GM12864 (cell line): ENCODE measurements at regions not wholly inside any gene's neighbourhood (a gene's known extent, or its start where the extent isn't known, plus 50 kb on each side); places are given as distances from the start of the nearest gene placed in this dataset.

ENCODE experiments used
- DNase-seq: peaks from one replicate; pipeline ENCODE4 v3.0.0-alpha.2; 2011; ENCODE audit warnings: low read depth
- H3K4me3 ChIP-seq: 2 replicates; pipeline ENCODE4 v1.5.1; 2011; ENCODE audit warnings: mild to moderate bottlenecking, low read depth, low read length, control low read depth
- TF ChIP-seq, protein P1 (sequence below): IDR thresholded peaks from 2 replicates; pipeline ENCODE4 v1.5.1; 2011; ENCODE audit warnings: low read depth, mild to moderate bottlenecking, moderate library complexity, low read length, control low read depth, inconsistent platforms; ENCODE audit errors: missing control alignments

DNA sequence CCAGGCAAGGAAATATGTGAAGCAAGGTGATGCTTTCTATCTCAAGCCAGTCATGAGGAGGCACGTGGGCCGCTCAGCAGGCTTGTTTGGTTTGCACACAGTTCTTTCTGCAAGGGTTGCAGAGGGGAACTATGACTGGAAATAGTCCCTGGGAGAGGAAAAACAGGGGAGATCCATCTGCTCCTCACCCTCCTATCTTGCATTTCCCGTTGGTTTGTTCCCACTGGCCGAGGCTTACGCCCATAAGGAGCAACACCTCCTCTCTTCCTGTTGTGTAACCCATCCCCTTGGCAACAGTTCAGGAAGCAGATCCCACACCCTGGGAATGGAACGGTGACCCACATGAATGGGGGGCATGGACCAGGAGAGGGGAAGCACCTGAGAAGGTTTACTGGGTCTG, 72.1 kb upstream of the MAGI1 start:
- no peak overlapping the region for H3K4me3 ChIP-seq
- TF ChIP-seq, protein P1, sequence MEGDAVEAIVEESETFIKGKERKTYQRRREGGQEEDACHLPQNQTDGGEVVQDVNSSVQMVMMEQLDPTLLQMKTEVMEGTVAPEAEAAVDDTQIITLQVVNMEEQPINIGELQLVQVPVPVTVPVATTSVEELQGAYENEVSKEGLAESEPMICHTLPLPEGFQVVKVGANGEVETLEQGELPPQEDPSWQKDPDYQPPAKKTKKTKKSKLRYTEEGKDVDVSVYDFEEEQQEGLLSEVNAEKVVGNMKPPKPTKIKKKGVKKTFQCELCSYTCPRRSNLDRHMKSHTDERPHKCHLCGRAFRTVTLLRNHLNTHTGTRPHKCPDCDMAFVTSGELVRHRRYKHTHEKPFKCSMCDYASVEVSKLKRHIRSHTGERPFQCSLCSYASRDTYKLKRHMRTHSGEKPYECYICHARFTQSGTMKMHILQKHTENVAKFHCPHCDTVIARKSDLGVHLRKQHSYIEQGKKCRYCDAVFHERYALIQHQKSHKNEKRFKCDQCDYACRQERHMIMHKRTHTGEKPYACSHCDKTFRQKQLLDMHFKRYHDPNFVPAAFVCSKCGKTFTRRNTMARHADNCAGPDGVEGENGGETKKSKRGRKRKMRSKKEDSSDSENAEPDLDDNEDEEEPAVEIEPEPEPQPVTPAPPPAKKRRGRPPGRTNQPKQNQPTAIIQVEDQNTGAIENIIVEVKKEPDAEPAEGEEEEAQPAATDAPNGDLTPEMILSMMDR, result no peak
- no peak for DNase-seq

GRCh38 chr3:66107855-66108254, 69.1 kb upstream of the MAGI1 start:
- no peak overlapping the region for H3K4me3 ChIP-seq
- no peak for DNase-seq
- TF ChIP-seq, protein P1, result no peak

- TF ChIP-seq, protein P1, result no peak
- DNase-seq, result no peak
- no peak overlapping the region for H3K4me3 ChIP-seq
Observed at GRCh38 chr3:66106788-66107187, 68.1 kb upstream of the MAGI1 start.

DNA sequence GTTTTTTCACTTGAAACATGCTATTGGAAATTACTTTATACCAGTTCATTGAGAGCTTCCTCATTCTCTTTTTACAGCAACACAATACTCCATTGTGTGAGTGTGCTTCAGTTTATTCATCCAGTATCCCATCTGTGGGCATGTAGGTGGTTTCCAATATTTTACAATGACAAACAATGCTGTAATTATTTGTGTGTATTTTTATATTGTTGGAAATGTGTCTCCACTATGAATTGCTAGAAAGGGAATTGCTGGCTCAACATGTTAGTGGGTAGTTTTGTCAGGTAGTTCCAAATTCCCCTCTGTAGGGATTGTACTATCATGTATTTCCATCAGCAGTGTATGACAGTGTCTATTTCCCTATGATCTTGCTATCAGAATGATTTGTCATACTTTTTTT, 65.8 kb upstream of the MAGI1 start:
- TF ChIP-seq, protein P1, result no peak
- no peak for DNase-seq
- H3K4me3 ChIP-seq, result no peak overlapping the region

DNA sequence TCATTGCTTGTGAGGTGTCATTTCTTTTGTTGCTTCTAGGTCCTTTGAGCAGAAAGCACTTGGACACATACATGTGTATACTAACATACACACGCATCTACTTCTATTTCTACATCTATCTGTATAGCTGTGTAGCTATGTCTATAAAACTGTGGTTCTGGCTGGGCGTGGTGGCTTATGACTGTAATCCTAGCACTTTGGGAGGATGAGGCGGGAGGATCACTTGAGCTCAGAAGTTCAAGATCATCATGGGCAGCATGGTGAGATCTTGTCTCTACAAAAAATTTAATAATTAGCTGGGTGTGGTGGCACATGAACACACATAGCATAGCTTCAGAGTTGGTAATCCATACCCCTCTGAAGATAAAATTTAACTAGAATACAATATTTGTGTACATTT, 65.0 kb upstream of the MAGI1 start:
- H3K4me3 ChIP-seq, result no peak overlapping the region
- TF ChIP-seq, protein P1, result no peak
- no peak for DNase-seq

DNA sequence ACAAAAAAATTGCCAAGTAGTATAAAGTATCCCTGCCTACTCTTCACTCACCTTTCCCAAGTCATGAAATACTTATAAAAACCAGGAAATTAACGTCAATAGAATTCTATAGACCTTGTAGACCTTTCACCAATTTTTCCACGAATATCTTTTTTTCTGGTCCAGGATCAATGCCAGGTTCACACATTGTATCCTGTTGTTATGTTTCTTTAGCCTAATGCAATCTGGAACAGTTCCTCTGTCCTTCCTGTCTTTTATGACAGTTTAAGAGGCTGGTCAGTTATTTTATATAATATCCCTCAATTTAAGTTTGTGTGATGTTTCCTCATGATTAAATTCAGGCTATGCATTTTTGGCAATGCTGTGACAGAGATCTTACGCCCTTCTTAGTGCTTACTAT, 63.2 kb upstream of the MAGI1 start:
- TF ChIP-seq, protein P1, result no peak
- H3K4me3 ChIP-seq, result no peak overlapping the region

GRCh38 chr3:66099541-66100065, 60.9 kb upstream of the MAGI1 start:
- DNase-seq, result no peak
- H3K4me3 ChIP-seq, result no peak overlapping the region
- TF ChIP-seq, protein P1, result no peak

More for the DNA sequence above, 63.2 kb upstream of the MAGI1 start:
- no peak for DNase-seq
